ENCODE measurements at regions not wholly inside any gene's neighbourhood (a gene's known extent, or its start where the extent isn't known, plus 50 kb on each side); places are given as distances from the start of the nearest gene placed in this dataset.

DNA sequence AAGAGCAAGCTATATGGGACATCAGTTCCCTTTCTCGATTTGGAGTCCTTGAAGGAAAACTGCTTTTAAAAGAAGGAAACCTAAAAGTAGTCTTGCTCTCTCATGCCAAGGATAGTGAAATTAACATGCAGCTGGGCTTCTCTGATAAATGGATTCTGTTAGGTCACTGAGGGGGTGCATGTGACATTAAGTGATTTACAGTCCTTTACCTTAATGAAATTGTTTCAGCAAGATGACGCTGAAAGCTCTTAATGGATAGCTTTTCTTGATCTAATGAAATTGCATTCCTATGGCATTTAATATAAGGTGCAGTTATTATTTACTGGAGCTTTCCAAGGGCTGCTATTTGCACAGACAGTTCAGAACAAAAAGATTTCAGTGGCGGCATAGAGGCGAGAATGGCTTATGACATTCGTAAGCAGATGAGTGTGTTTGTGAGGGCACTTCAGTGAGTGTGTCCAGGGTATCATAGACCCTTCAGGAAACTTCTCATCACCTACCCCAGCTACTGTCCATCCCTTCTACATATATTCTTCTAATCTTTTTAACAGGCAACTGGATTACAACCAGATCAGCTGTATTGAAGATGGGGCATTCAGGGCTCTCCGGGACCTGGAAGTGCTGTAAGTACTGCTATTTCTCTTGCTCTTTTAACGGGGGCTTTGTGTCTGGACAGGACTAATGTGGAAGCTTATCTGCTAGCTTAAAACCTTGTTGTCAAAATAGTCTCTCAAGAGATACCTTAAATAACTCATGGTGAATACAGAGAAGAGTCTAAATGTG is 219.9 kb upstream of the PACRGL start:
- TF ChIP-seq, protein P1, sequence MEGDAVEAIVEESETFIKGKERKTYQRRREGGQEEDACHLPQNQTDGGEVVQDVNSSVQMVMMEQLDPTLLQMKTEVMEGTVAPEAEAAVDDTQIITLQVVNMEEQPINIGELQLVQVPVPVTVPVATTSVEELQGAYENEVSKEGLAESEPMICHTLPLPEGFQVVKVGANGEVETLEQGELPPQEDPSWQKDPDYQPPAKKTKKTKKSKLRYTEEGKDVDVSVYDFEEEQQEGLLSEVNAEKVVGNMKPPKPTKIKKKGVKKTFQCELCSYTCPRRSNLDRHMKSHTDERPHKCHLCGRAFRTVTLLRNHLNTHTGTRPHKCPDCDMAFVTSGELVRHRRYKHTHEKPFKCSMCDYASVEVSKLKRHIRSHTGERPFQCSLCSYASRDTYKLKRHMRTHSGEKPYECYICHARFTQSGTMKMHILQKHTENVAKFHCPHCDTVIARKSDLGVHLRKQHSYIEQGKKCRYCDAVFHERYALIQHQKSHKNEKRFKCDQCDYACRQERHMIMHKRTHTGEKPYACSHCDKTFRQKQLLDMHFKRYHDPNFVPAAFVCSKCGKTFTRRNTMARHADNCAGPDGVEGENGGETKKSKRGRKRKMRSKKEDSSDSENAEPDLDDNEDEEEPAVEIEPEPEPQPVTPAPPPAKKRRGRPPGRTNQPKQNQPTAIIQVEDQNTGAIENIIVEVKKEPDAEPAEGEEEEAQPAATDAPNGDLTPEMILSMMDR (IDR thresholded peaks at IDR 0.05): no peak
- TF ChIP-seq POLR2A (IDR thresholded peaks at IDR 0.05; ENCODE audit: low read depth) (no peak), EP300 (IDR thresholded peaks at IDR 0.05) (no peak)
